CD4-positive, alpha-beta T cell (primary cell): ENCODE measurements at regions not wholly inside any gene's neighbourhood (a gene's known extent, or its start where the extent isn't known, plus 50 kb on each side); places are given as distances from the start of the nearest gene placed in this dataset.

Source experiments
- ATAC-seq: fragments of 200-7000 bp; cut with Tn5 transposase; one replicate; pipeline ENCODE4 v1.10.0; 2022; ENCODE audit warnings: mild to moderate bottlenecking; ENCODE audit not compliant: poor library complexity
- CTCF ChIA-PET: fragments of 350-600 bp; sonication (Branson Sonifier 250); formaldehyde crosslinking; loops from one replicate; lab custom pipeline; 2021; ENCODE audit warnings: antibody characterized with exemption, inconsistent platforms; lab: Charles Lee
- POLR2A ChIA-PET: fragments of 350-600 bp; sonication (Branson Sonifier 250); formaldehyde crosslinking; loops from one replicate; lab custom pipeline; 2021; ENCODE audit warnings: antibody characterized with exemption, inconsistent platforms; lab: Charles Lee
- DNase-seq, 14 experiments: peaks; one replicate each; pipeline ENCODE4 v3.0.0-alpha.2; 2013 to 2020; ENCODE audit warnings: mixed read lengths in 2 of 14
- H3K27ac ChIP-seq, 2 donors: one replicate each; pipeline versions ENCODE4 v1.5.1 to v1.7.0; 2013; ENCODE audit warnings: low read length in 2 of 2, low read depth in 1 of 2, mild to moderate bottlenecking in 1 of 2
- H3K27me3 ChIP-seq, 2 experiments: 1 replicate in 1 of 2; 2 replicates in 1 of 2; pipeline versions ENCODE4 v1.6.1 to v1.7.0; 2013; ENCODE audit warnings: low read length in 2 of 2, control low read depth in 1 of 2, mild to moderate bottlenecking in 1 of 2, moderate library complexity in 1 of 2; ENCODE audit not compliant: insufficient read depth in 2 of 2, control insufficient read depth in 1 of 2
- H3K36me3 ChIP-seq: one replicate; pipeline ENCODE4 v1.6.1; 2013; ENCODE audit warnings: low read length, control low read depth; ENCODE audit not compliant: insufficient read depth
- H3K4me1 ChIP-seq: one replicate; pipeline ENCODE4 v1.6.1; 2013; ENCODE audit warnings: low read length, control low read depth; ENCODE audit not compliant: insufficient read depth
- H3K4me3 ChIP-seq: one replicate; pipeline ENCODE4 v1.5.1; 2013; ENCODE audit warnings: mild to moderate bottlenecking, low read length, moderate library complexity
- H3K9me3 ChIP-seq, 2 experiments: 1 replicate in 1 of 2; 2 replicates in 1 of 2; pipeline versions ENCODE4 v1.6.1 to v1.7.0; 2013; ENCODE audit warnings: low read length in 2 of 2, mild to moderate bottlenecking in 2 of 2, control low read depth in 1 of 2, moderate library complexity in 1 of 2; ENCODE audit not compliant: control insufficient read depth in 1 of 2, insufficient read depth in 1 of 2
- H3K27ac Mint-ChIP-seq: one replicate; pipeline ENCODE4 v1.8.0; 2020; ENCODE audit warnings: mixed read lengths
- H3K27me3 Mint-ChIP-seq: one replicate; pipeline ENCODE4 v1.8.0; 2021; ENCODE audit warnings: mixed read lengths
- H3K36me3 Mint-ChIP-seq: one replicate; pipeline ENCODE4 v1.8.0; 2021; ENCODE audit warnings: low read depth, mixed read lengths
- H3K4me1 Mint-ChIP-seq: one replicate; pipeline ENCODE4 v1.8.0; 2021; ENCODE audit warnings: low read depth, mixed read lengths
- H3K4me3 Mint-ChIP-seq: one replicate; pipeline ENCODE4 v1.8.0; 2020; ENCODE audit warnings: mild to moderate bottlenecking, mixed read lengths
- H3K9me3 Mint-ChIP-seq: one replicate; pipeline ENCODE4 v1.8.0; 2020; ENCODE audit warnings: mixed read lengths
- intact Hi-C, 2 experiments: fragments of 100-400 bp; cut with DNase I in 1 of 2; cut with micrococcal nuclease in 1 of 2; formaldehyde crosslinking; loops; one replicate each; pipeline versions ENCODE4 v1.15.1 to v1.9.0; 2023 to 2025; cut with DNase I, micrococcal nuclease
- TF ChIP-seq, protein P1 (sequence below): fragments of 200-600 bp; IDR thresholded peaks from one replicate; pipeline ENCODE4 v1.8.0; 2022; ENCODE audit warnings: antibody characterized with exemption, mild to moderate bottlenecking

DNA sequence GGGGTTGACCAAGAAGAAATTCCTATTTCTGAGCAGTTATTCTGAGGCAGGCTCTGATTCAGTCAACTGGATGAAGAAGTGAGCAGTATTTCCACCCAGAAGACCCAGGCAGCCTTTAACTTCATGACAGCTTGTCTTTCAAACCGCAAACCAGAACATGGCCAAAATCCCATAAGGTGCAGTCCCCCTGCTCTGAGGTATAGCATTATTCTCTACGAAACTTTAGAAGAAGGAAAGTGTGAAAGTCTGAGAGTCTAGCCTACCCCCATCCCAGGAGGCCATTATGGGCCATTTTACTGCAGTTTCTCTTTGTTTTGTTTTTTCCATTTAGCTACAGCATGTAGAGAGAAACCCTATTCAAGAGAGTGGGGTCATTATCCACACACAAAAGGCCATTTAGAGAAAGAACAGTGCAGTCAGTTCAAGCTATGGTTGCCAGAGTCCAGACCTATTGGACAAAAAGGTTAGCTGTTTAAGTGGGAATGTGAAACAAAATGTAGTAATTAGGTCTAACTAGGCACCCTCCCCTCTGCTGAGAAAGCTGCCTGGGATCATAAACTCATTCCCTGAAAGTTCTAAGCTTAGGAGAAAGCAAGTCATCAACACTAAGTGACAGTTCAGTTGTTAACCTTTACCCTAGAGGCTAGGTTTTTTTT, 52.1 kb upstream of the RASGEF1B start:
- H3K27me3 ChIP-seq: no peaks in the 10 kb centered on the region
- TF ChIP-seq, protein P1, sequence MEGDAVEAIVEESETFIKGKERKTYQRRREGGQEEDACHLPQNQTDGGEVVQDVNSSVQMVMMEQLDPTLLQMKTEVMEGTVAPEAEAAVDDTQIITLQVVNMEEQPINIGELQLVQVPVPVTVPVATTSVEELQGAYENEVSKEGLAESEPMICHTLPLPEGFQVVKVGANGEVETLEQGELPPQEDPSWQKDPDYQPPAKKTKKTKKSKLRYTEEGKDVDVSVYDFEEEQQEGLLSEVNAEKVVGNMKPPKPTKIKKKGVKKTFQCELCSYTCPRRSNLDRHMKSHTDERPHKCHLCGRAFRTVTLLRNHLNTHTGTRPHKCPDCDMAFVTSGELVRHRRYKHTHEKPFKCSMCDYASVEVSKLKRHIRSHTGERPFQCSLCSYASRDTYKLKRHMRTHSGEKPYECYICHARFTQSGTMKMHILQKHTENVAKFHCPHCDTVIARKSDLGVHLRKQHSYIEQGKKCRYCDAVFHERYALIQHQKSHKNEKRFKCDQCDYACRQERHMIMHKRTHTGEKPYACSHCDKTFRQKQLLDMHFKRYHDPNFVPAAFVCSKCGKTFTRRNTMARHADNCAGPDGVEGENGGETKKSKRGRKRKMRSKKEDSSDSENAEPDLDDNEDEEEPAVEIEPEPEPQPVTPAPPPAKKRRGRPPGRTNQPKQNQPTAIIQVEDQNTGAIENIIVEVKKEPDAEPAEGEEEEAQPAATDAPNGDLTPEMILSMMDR: no peak
- no peaks in the 10 kb centered on the region for H3K4me1 ChIP-seq
- intact Hi-C loops: no loop called here
- no peaks in the 10 kb centered on the region for H3K36me3 ChIP-seq
- no peak overlapping the region for H3K4me3 ChIP-seq
- H3K27me3 Mint-ChIP-seq: no peaks in the 10 kb centered on the region
- no peak overlapping the region for H3K27ac ChIP-seq
- H3K9me3 ChIP-seq: peaks cover 15 to 18% of the 10 kb centered on the region in 2 experiments
- no peak overlapping the region for H3K4me3 Mint-ChIP-seq
- no peaks in the 10 kb centered on the region for H3K4me1 Mint-ChIP-seq
- ChIA-PET CTCF (interaction anchor here (0.8 kb wide), 2 partner anchors 9 to 10 kb away, joined by 3 read pairs; no protein-coding TSS in a partner anchor), POLR2A (interaction anchor here (0.6 to 0.9 kb wide), 2 partner anchors 52 to 858 kb away, joined by 3 read pairs; partner anchors contain the start of gene RASGEF1B)
- ATAC-seq (no peak), DNase-seq (no peak)
- H3K27ac Mint-ChIP-seq: no peak overlapping the region
- H3K9me3 Mint-ChIP-seq: peaks cover 5% of the 10 kb centered on the region
- H3K36me3 Mint-ChIP-seq: no peaks in the 10 kb centered on the region

- H3K9me3 ChIP-seq: peaks cover 4 to 8% of the 10 kb centered on the region in 2 experiments
- ATAC-seq (no peak), DNase-seq (no peak)
- no peaks in the 10 kb centered on the region for H3K4me1 ChIP-seq
- Mint-ChIP-seq H3K36me3 (no peaks in the 10 kb centered on the region), H3K4me1 (no peaks in the 10 kb centered on the region), H3K27me3 (no peaks in the 10 kb centered on the region), H3K4me3 (no peak overlapping the region), H3K27ac (no peak overlapping the region), H3K9me3 (peaks cover 5% of the 10 kb centered on the region)
- intact Hi-C loops: no loop called here
- no peaks in the 10 kb centered on the region for H3K36me3 ChIP-seq
- H3K27ac ChIP-seq: no peak overlapping the region
- TF ChIP-seq, protein P1: no peak
- POLR2A ChIA-PET: no interaction called here
- CTCF ChIA-PET: no interaction called here
- no peak overlapping the region for H3K4me3 ChIP-seq
- no peaks in the 10 kb centered on the region for H3K27me3 ChIP-seq
Measured at GRCh38 chr4:81522711-81523110, 51.0 kb upstream of the RASGEF1B start.

DNA sequence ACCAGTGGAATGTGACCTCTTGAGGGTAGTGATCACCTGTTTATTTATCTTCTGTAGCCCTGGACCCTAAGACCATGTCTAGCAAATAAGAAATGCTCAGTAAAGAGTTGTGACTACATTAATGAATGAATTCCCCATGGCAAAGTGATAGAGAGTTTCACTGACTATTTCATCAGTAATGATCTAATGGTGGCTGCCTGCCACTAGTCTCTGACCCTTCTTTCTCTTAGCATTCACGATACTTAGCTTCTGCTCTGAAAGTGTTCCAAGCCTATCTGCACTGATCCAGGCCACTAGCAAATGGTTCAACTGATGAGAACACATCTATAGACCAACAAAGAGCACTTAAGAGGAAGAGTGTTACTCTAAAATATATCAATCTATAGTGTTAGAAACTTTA, 50.0 kb upstream of the RASGEF1B start:
- CTCF ChIA-PET: interaction anchor here (1.2 kb wide), 1 partner anchor 16 kb away, joined by 3 read pairs; no protein-coding TSS in a partner anchor
- POLR2A ChIA-PET: no interaction called here

More for the DNA sequence above, 50.0 kb upstream of the RASGEF1B start:
- H3K4me1 Mint-ChIP-seq: no peaks in the 10 kb centered on the region
- DNase-seq (no peak), ATAC-seq (no peak)
- H3K36me3 Mint-ChIP-seq: no peaks in the 10 kb centered on the region
- Histone ChIP-seq H3K27me3 (no peaks in the 10 kb centered on the region), H3K4me1 (no peaks in the 10 kb centered on the region), H3K27ac (no peak overlapping the region), H3K4me3 (no peak overlapping the region), H3K36me3 (no peaks in the 10 kb centered on the region), H3K9me3 (no peaks in the 10 kb centered on the region)
- H3K9me3 Mint-ChIP-seq: peaks cover 5% of the 10 kb centered on the region
- TF ChIP-seq, protein P1: no peak
- H3K4me3 Mint-ChIP-seq: no peak overlapping the region
- H3K27me3 Mint-ChIP-seq: no peaks in the 10 kb centered on the region
- no peak overlapping the region for H3K27ac Mint-ChIP-seq
- intact Hi-C loops: no loop called here
